Hematopoietic multipotent progenitor cell treated with erythropoietin and hydrocortisone succinate and interleukin-3 and kit ligand, for 8 days (in vitro differentiated cells): ENCODE measurements at regions not wholly inside any gene's neighbourhood (a gene's known extent, or its start where the extent isn't known, plus 50 kb on each side); places are given as distances from the start of the nearest gene placed in this dataset.

Experiments used
- DNase-seq: peaks from one replicate; pipeline ENCODE4 v3.0.0-alpha.2; 2015

DNA sequence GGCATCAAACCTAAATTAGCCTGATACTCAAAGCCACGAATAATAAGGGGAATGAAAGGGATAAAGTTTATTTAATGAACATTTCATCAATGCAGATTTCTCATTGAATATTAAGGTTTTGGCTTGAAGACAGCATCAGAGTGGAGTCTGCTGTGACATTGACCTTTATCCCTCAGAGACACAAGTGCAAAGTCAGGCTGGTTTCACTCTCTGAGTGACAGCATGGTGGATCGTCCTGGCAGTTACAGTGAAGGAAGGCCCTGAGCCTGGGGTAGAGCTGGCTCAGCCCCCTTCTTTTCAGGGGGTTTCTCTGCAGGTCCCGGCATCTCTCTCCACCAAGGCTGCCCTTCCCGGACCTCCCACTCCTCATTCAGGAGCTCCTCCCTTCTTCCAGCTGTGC, 503.1 kb downstream of the PREX1 start:
- no peak for DNase-seq

DNA sequence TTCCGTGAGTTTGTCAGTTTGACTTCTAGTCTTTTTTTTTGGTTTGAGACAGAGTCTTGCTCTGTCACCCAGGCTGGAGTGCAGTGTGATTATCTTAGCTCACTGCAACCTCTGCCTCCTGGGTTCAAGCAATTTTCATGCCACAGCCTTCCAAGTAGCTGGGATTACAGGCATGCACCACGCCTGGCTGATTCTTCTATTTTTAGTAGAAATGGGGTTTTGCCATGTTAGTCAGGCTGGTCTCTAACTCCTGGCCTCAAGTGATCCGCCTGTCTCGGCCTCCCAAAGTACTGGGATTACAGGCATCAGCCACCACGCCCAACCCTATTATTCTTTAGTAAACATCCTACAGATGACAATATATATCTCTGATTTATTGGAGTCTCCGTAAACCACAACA, 506.5 kb downstream of the PREX1 start:
- no peak for DNase-seq

GRCh38 chr20:48319943-48320584, 507.7 kb downstream of the PREX1 start:
- DNase-seq, result no peak

- DNase-seq, result no peak
These were observed 510.2 kb downstream of the PREX1 start for GRCh38 chr20:48317578-48317977.

DNA sequence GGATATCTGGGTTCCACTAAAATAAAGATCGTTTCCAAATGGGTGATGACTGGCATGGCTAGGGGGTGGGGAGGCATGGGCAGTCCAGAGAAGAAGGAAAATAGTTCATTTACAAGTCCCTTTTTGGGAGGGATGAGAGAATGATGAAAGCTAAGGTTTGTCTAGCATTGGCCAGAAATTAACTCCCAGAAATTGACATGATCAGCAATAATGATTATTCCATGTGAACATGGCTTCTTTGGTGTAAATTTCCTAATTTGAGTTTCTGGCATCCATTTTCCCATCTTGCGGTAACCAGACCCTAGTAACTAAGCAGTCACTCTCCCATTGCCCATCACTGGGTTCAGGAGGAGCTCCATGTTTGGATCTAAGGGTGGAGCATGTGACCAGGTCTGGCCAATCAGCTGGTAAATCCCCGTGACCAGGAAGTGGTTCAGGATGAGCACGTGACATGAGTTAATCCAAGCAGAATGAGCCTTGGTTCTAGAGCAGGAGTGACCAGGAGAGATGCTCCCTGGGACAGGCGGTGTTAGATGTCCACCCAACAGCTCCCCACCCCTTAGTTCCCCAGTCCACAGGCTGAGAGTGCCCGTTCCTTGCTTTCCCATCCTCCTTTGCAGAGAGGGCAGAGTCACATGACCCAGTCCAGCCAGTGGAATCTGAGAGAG, 512.7 kb downstream of the PREX1 start:
- DNase-seq, result no peak

- no peak for DNase-seq
These were observed 514.5 kb downstream of the PREX1 start for GRCh38 chr20:48313324-48313723.

GRCh38 chr20:48311956-48312355, 515.8 kb downstream of the PREX1 start:
- no peak for DNase-seq

DNA sequence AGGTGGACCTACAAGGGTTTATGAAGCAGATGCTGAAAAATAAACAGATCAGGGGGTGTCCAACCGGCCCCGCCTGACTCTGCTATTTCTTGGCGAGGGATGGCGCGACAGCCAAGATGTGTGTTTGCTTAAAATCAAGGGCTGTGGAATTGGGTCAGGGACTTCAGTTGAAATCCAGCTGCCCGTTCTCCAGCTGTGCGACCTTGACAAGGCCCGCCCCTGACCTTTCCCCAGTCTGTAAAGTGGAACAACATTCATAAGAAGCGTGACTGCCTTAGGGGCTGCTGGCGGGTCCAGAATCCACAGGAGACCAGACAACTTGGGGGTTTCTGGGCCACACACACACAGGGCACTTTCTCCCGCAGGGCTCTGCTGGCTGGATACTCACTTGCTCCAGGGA, 517.5 kb downstream of the PREX1 start:
- DNase-seq, result no peak

DNA sequence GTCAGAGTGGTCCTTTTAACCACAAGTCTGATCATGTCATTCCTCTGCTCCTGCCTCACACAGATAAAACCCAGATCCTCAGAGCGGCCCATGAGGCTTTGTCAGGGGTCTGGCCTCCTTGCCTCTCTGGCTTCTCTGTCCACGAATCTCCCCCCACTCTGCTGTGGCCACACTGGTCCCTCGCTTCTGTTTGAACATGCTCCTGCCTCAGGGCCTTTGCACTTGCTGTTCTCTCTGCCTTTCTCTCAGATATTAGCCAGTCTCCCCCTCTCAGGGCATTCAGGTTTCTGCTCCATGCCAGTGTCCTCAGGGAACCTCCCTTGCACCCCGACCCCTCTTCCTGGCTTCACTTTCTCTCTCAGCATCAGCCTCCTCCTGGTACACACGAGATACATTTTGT, 518.5 kb downstream of the PREX1 start:
- no peak for DNase-seq

DNA sequence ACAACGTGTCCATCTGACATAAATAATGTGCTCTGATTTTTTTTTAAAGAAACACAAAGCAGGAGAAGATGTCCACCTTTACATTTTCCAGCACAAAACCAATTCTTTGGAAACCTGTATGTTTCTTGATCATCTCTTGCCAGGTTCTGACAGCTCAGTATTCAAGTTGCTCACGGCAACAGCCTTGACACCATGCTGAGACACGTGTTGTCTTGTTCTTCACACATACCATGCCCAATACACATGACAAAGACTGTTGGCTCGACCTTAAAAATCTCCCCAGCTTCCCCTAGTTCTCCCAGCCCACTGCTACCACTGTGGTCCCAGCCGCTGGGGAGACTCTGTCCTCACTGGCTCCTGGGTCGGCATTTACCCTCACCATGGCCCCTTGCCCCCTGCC, 518.9 kb downstream of the PREX1 start:
- no peak for DNase-seq

DNA sequence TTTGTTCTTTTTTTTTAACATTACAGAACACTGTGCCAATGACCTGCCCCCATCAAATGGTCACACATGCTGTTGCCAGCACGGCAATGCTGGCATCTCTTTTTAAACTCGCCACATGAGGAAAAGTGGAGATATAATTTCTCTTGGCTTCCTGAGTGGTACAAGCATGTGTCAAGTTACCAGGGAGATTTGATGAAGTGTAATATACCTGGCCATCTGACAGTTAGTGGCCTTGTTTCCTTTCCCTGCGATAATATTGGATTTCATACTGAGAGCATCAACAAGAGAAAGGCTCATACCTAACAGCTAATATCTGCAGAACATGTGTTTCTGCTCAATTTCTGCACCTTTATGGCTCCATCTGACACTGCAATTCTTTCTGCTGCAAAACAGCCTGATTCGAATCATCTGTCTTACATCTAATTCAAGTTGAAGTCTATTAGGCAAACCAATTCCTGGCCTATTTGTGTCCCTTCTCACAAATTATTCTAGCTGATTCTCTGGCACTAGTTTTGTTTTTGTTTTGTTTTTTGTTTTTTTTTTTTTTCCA, 519.5 kb downstream of the PREX1 start:
- DNase-seq, result no peak

- no peak for DNase-seq
These were observed 520.5 kb downstream of the PREX1 start for GRCh38 chr20:48307277-48307676.

DNA sequence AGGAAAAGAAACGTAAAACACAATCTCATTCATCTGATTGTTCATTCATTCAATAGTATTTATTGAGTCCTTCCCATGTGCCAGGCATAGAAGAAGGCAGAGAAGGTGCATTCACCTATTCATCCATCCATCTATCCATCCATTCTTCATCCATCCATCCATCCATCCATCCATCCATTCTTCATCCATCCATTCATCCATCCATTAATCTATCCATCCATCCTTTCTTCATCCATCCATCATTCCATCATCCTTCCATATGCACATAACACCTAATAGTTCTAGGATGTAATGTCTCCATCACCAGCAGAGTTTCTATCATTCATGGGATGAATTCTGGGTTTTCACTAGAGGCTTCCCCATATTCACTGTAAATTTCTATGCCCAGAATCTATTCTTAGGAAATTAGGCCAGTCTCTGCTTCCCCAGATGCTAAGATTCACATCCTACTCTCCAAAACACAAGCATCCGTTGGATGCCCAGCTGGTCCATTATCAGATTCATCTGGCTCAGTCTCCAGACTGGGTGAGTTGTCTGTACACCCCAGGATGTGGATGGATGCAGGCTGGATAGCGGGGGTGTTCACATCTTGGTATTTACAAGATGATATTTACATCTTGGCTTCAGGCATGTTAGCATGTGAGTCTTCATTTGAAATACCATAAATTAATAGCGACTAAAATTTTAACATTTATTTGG, 517.7 kb upstream of the SULF2 start:
- no peak for DNase-seq

DNA sequence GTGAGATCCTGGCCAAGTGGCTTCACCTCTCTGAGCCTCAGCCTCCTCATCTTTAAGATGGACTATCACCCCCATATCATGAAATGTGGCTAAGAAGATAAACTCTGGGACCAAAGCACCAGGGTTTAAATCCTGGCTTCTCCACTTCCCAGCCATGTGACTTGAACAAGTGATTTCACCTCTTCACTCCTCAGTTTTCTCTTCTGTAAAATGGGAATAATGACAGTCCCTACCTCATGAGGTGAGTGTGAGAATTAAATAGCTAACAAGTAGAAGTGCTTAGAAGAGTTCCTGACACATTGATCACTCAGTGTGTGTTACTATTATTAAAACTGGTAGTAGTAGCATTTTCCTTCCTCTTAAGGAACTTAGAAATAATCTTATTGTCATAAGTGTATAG, 516.9 kb upstream of the SULF2 start:
- DNase-seq, result no peak

- no peak for DNase-seq
These were observed 515.9 kb upstream of the SULF2 start for GRCh38 chr20:48301189-48301588.

- no peak for DNase-seq
These were observed 515.2 kb upstream of the SULF2 start for GRCh38 chr20:48300529-48300928.

DNA sequence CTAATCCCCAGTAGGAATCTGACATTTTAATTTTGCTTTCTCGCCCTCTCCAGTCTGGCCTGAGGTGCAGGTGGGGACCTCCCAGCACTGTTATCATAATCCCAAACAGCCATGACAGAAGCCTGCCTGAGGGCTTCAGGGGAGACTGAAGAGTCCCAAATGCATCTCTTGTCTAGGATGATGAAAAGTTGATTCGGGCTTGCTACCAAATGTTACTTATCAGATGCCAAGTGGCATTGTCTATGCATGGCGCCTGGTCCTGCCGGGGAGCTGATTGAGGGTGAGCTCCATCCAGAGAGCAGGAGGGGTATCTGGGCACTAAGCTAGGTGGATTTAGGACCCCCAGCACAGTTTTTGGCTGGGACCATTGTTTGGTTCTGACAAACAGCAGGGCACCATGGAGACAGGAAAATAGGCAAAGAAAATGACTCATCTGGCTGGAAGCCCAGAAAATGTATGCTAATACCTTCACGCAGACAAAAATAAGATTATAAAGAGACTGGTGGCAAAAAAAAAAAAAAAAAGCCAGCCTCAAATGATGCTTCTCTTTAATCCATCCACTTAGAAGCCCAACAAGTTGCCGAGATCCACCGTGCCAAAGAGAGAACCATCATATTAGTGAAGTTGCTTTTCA, 513.7 kb upstream of the SULF2 start:
- DNase-seq, result peak; percentile 3

GRCh38 chr20:48298433-48298832, 513.2 kb upstream of the SULF2 start:
- no peak for DNase-seq

- no peak for DNase-seq
These were observed 510.7 kb upstream of the SULF2 start for GRCh38 chr20:48295966-48296421.

DNA sequence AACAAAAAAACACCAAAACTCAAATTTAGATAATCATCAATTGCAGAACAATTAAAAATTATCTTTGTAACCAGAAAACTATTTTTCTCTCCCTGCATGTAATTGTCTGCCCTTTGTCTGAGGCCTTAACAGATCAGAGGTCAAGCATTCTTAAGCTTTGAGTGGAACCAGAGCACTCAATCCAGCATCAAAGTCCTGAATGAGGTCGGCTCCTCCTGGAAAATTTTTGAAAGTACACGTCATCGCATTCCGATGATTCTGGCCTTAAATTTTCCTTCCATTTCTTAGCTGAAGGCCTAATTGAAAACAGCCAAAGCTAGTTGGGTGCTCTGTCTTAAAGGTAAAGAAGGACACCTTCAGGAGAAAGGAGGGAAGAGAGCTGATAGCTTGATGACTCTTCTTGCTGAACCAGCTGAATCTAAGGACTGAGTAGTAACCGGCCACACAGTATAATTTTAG, 510.2 kb upstream of the SULF2 start:
- DNase-seq, result no peak

DNA sequence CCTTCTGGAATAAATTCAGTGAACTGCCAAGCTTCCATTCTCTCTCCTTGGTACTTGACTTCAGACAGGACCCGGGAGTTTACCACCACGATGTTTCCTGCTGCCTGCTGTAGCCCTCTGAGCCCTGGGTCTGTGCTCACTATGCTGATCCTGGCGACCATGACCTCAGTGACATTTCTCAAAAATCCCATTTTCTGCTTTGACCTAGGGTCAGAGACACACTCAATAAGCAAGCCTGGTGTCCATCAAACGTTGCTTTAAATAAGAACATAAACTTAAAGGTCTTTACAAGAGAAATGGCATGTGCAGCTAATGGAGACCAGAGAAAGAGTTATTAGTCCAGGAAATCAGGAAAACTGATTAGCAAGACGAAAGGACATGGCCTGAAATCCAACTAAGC, 509.7 kb upstream of the SULF2 start:
- DNase-seq, result no peak

DNA sequence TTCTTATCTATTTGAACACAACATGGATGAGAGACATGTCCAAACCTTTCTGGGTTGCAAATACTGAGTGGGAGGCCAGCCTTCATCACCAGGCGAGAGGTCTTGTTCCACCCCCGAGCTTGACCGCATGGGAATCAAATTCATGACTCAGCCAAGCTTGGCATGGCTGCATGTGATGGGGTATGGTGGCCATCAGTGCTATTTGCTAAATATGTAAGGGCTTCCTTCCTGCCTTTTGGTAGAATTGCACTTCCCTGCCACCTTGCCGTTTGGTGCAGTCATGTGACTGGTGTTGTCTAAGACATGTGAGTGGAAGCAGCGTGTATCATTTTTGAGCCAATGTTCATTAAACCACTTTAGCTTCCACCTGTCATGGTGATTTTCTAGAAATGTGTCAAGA, 508.9 kb upstream of the SULF2 start:
- no peak for DNase-seq

DNA sequence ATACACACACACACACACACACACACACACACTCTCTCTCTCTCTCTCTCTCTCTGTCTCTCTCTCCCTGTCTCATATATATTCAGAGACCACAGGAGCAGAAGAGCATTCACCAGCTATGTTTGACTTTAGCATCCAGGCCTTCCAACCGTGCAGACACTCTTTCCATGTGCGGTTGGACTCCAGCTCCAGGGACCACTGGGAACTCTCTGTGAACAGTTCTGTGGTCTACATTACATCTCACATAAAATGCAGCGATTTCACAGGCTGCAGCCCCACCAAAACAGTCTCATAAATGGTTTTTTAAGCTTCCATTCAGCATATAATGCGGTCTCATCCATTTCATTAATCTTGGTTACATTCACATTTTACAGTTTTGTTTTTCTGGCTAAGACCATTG, 508.4 kb upstream of the SULF2 start:
- DNase-seq, result no peak
